Esophagus squamous epithelium (tissue), 4 donors: ENCODE measurements at regions not wholly inside any gene's neighbourhood (a gene's known extent, or its start where the extent isn't known, plus 50 kb on each side); places are given as distances from the start of the nearest gene placed in this dataset.

ENCODE experiments used
- POLR2A ChIP-seq, 4 donors: fragments of 450-650 bp; IDR thresholded peaks; one replicate each; pipeline ENCODE4 v1.6.1; 2017; ENCODE audit warnings: antibody characterized with exemption in 4 of 4, mild to moderate bottlenecking in 4 of 4, moderate library complexity in 3 of 4
- TF ChIP-seq, protein P1 (sequence below), 6 experiments: fragments of 450-650 bp in 4 of 6; fragments of 200-600 bp in 2 of 6; sonication (generic) in 2 of 6; IDR thresholded peaks; one replicate each; pipeline ENCODE4 v1.5.1; 2016 to 2019; ENCODE audit warnings: antibody characterized with exemption in 6 of 6, mild to moderate bottlenecking in 4 of 6, moderate library complexity in 4 of 6

DNA sequence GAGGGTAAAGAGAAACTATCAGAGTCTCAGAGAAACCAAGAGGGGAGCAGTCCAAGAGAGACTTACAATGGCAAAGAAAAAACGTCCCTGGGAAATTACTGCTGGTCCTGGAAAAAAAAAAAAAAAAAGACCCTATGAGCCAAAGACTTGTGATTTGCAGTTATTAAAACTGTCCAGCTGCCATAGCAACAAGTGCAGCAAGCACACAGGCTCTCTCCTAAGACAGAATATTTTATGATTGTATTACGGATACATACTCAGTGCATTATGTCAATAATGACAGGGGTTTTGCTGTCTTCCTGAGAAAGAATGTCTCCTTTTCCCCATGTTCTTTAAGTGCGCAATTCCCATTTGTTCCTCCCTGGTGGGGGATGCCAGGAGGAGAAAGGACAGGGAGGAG, 178.5 kb downstream of the GPAM start:
- TF ChIP-seq, protein P1, sequence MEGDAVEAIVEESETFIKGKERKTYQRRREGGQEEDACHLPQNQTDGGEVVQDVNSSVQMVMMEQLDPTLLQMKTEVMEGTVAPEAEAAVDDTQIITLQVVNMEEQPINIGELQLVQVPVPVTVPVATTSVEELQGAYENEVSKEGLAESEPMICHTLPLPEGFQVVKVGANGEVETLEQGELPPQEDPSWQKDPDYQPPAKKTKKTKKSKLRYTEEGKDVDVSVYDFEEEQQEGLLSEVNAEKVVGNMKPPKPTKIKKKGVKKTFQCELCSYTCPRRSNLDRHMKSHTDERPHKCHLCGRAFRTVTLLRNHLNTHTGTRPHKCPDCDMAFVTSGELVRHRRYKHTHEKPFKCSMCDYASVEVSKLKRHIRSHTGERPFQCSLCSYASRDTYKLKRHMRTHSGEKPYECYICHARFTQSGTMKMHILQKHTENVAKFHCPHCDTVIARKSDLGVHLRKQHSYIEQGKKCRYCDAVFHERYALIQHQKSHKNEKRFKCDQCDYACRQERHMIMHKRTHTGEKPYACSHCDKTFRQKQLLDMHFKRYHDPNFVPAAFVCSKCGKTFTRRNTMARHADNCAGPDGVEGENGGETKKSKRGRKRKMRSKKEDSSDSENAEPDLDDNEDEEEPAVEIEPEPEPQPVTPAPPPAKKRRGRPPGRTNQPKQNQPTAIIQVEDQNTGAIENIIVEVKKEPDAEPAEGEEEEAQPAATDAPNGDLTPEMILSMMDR (IDR thresholded peaks at IDR 0.05), result no peak
- TF ChIP-seq POLR2A (IDR thresholded peaks at IDR 0.05), result no peak
